ENCODE measurements at regions not wholly inside any gene's neighbourhood (a gene's known extent, or its start where the extent isn't known, plus 50 kb on each side); places are given as distances from the start of the nearest gene placed in this dataset.
"Not testable (repeated sequence)": the region's sequence is repeated elsewhere in the genome, so short reads cannot be mapped to it uniquely, and the experiment has no call there.

DNA sequence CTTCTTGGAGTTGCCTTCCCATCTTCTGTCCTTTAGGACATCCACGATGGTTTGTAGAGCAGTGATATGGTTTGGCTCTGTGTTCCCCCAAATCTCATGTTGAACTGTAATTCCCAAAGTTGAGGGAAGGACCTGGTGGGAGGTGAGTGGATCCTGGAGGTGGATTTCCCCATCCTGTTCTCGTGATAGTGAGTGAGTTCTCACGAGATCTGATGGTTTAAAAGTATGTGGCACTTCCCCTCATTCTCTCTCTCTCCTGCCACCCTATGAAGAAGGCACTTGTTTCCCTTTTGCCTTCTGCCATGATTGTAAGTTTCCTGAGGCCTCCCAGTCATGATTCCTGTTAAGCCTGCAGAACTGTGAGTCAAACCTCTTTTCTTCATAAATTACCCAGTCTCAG, 99.2 kb downstream of the BRMS1L start:
- Histone ChIP-seq H3K36me3 (replicated peaks in 1 of 2) (no peaks in the 10 kb centered on the region), H3K4me3 (no peak overlapping the region), H3K9me3 (replicated peaks in 1 of 3) (no peaks in the 10 kb centered on the region), H3K27me3 (no peaks in the 10 kb centered on the region), H3K27ac (no peak overlapping the region), H3K4me1 (replicated peaks in 1 of 2) (no peaks in the 10 kb centered on the region)
- intact Hi-C loops (cut with DNase I) = no loop called here
- DNase-seq = no peak
- 78 to 85% (median 82%) methylated on average over 3 of the region's 3 CpGs for WGBS, 4 donors
- TF ChIP-seq POLR2A (IDR thresholded peaks at IDR 0.05) = no peak
- no peak for TF ChIP-seq CTCF (IDR thresholded peaks at IDR 0.05)

GRCh38 chr14:35922590-35922989, 96.5 kb downstream of the BRMS1L start:
- not testable (repeated sequence) for H3K4me3 ChIP-seq

GRCh38 chr14:35921745-35922144, 95.6 kb downstream of the BRMS1L start:
- H3K4me3 ChIP-seq = no peak overlapping the region
- no peak for DNase-seq
- H3K36me3 ChIP-seq (replicated peaks in 1 of 2) = no peaks in the 10 kb centered on the region
- intact Hi-C loops (cut with DNase I) = no loop called here
- H3K4me1 ChIP-seq (replicated peaks in 1 of 2) = no peaks in the 10 kb centered on the region
- no peaks in the 10 kb centered on the region for H3K9me3 ChIP-seq (replicated peaks in 1 of 3)
- H3K27ac ChIP-seq = no peak overlapping the region
- no peak for TF ChIP-seq CTCF (IDR thresholded peaks at IDR 0.05)
- no peak for TF ChIP-seq POLR2A (IDR thresholded peaks at IDR 0.05)
- H3K27me3 ChIP-seq = no peaks in the 10 kb centered on the region

More at GRCh38 chr14:35922590-35922989, 96.5 kb downstream of the BRMS1L start:
- H3K27ac ChIP-seq; H3K36me3 ChIP-seq (replicated peaks in 1 of 2); H3K4me1 ChIP-seq (replicated peaks in 1 of 2); DNase-seq; intact Hi-C loops (cut with DNase I); H3K27me3 ChIP-seq; H3K9me3 ChIP-seq (replicated peaks in 1 of 3): not testable (repeated sequence)
- 87 to 95% (median 89%) methylated on average over 4 of the region's 4 CpGs for WGBS, 4 donors

Measured in adrenal gland (tissue), 9 donors.